Activated CD8-positive, alpha-beta T cell treated with anti-CD3 and anti-CD28 coated beads, Interleukin-2, amount 10 ng/mL, durations not matched to agents 7 days and 5 days (primary cell): ENCODE measurements at regions not wholly inside any gene's neighbourhood (a gene's known extent, or its start where the extent isn't known, plus 50 kb on each side); places are given as distances from the start of the nearest gene placed in this dataset.

Source experiments
- ATAC-seq: fragments of 150-1000 bp; cut with Tn5 transposase; one replicate; pipeline ENCODE4 v1.10.0; 2021; ENCODE audit warnings: moderate library complexity
- CTCF ChIA-PET: fragments of 350-600 bp; sonication (Branson Sonifier 250); formaldehyde crosslinking; loops from one replicate; lab custom pipeline; 2021; ENCODE audit warnings: antibody characterized with exemption; lab: Charles Lee
- POLR2A ChIA-PET: fragments of 350-600 bp; sonication (Branson Sonifier 250); formaldehyde crosslinking; loops from one replicate; lab custom pipeline; 2021; ENCODE audit warnings: antibody characterized with exemption; lab: Charles Lee
- DNase-seq: peaks from one replicate; pipeline ENCODE4 v3.0.0-alpha.2; 2020
- H3K27ac Mint-ChIP-seq: one replicate; pipeline ENCODE4 v1.8.0; 2021; ENCODE audit warnings: mild to moderate bottlenecking, mixed read lengths
- H3K27me3 Mint-ChIP-seq: one replicate; pipeline ENCODE4 v1.8.0; 2021; ENCODE audit warnings: low read depth, mixed read lengths
- H3K36me3 Mint-ChIP-seq: one replicate; pipeline ENCODE4 v1.8.0; 2021; ENCODE audit warnings: low read depth, mixed read lengths
- H3K4me1 Mint-ChIP-seq: one replicate; pipeline ENCODE4 v1.8.0; 2021; ENCODE audit warnings: low read depth, mixed read lengths
- H3K4me3 Mint-ChIP-seq: one replicate; pipeline ENCODE4 v1.8.0; 2021; ENCODE audit warnings: mild to moderate bottlenecking, mixed read lengths
- H3K9me3 Mint-ChIP-seq: one replicate; pipeline ENCODE4 v1.8.0; 2022; ENCODE audit warnings: mixed read lengths; ENCODE audit not compliant: insufficient read depth

DNA sequence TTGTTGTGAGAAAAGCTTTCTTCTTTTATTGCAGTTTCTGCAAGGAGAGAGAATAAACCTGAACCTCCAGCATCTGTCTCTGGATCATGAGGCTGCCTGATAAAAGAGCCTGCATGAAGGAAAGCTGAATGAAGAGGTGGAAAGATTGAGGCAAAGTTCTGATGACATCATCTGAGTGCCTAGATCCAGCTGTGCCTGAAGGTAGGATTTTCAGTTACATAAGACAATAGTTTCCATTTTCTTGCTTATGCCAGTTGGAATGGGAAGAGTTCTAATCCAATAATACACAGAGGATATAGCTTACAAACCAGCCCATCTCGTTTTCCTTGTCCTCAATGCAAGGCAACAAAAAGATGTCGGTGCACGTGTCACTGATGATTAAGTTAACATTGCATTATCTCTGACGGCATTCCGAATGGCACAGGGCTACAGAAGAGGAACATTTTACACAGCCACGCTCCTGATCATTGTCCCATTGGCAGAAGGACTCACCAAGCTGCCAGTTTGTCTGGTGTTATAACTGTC, 105.5 kb upstream of the ERCC6L2 start:
- Mint-ChIP-seq H3K4me3 (no peak overlapping the region), H3K27me3 (peaks cover 47% of the 10 kb centered on the region), H3K36me3 (no peaks in the 10 kb centered on the region), H3K27ac (no peak overlapping the region), H3K4me1 (peaks cover 20% of the 10 kb centered on the region), H3K9me3 (no peaks in the 10 kb centered on the region)
- DNase-seq, result no peak
- CTCF ChIA-PET, result no interaction called here
- POLR2A ChIA-PET, result no interaction called here
- ATAC-seq, result no peak

DNA sequence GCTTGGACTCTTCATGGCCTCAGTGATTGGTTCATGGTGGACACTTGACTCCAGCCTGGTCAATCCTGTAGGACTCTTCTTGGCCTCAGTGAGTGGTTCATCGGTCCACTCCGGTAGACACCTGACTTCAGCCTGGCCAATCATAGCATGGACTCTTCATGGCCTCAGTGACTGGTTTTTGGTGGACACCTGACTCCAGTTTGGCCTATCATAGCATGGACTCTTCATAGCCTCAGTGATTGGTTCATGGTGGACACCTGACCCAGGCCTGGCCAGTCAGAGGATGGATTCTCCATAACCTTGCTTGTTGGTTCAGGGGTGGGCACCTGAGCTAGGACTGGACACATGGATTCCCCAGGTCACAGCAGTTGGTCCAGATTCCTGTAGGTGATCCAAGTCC, 106.0 kb upstream of the ERCC6L2 start:
- H3K9me3 Mint-ChIP-seq, result no peaks in the 10 kb centered on the region
- H3K4me1 Mint-ChIP-seq, result peaks cover 20% of the 10 kb centered on the region
- H3K27me3 Mint-ChIP-seq, result peaks cover 44% of the 10 kb centered on the region
- H3K36me3 Mint-ChIP-seq, result no peaks in the 10 kb centered on the region
- no peak overlapping the region for H3K4me3 Mint-ChIP-seq
- no peak overlapping the region for H3K27ac Mint-ChIP-seq
- CTCF ChIA-PET, result no interaction called here
- ATAC-seq (no peak), DNase-seq (no peak)
- POLR2A ChIA-PET, result no interaction called here

DNA sequence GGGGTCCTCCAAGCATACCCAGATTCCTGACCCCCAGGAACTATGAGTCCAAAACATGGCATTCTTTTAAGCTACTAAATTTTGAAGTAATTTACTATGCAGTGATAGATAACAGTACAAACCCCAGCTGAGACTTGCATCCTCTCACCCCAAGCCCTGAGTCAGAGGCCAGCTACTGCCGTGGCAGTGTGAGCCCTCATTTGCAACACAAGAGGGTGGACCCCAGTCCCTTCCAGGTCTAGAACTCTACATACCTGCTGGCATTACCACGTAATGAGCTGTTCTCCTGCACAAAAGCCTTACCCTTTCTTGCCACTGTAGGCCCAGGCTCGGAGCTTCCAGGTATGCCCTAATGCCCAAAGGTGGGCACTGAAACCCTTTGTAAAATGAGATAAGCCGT, 108.6 kb upstream of the ERCC6L2 start:
- Mint-ChIP-seq H3K27ac (no peak overlapping the region), H3K4me3 (no peak overlapping the region), H3K27me3 (peaks cover 35% of the 10 kb centered on the region), H3K4me1 (peaks cover 15% of the 10 kb centered on the region), H3K36me3 (no peaks in the 10 kb centered on the region), H3K9me3 (no peaks in the 10 kb centered on the region)
- ATAC-seq (no peak), DNase-seq (no peak)
- POLR2A ChIA-PET, result no interaction called here
- CTCF ChIA-PET, result no interaction called here

DNA sequence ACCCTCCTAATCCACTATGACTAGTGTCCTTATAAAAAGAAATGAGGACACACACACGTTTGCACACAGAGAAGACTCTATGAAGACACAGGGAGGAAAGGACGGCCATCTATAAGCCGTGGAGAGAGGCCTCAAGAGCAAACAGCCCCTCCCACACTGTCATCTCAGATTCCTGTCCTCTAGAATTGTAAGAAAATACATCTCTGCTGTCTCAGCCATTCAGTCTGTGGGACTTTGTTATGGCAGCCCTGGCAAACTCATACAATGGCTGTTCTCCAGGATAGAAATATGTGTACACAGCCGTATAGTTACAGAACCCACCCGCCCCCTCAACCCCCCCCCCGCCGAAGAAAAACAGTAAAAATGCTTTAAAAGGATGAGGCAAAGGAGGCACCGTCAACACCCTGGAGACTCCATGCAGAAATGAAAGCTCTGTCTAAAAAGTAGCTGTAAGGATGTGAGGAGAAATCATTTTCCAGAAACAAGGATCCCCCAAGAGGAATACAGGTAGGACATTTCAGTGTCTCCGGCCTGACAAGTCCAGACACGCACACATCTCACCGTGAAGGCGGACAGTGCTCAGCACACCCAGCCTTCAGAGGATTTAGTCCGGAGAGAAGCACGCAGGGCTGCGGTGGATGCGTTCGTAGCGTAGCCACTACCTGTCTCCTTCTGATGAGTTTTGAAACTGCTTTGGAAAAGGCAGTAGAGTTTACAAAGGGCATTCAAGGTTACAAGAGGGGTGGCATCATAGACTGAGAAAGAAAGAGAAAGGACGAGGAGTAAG, 110.8 kb upstream of the ERCC6L2 start:
- no peaks in the 10 kb centered on the region for H3K9me3 Mint-ChIP-seq
- ChIA-PET POLR2A (no interaction called here), CTCF (no interaction called here)
- no peak overlapping the region for H3K4me3 Mint-ChIP-seq
- DNase-seq, result no peak
- ATAC-seq, result no peak
- peaks cover 30% of the 10 kb centered on the region for H3K27me3 Mint-ChIP-seq
- H3K27ac Mint-ChIP-seq, result no peak overlapping the region
- H3K36me3 Mint-ChIP-seq, result no peaks in the 10 kb centered on the region
- H3K4me1 Mint-ChIP-seq, result peaks cover 12% of the 10 kb centered on the region

DNA sequence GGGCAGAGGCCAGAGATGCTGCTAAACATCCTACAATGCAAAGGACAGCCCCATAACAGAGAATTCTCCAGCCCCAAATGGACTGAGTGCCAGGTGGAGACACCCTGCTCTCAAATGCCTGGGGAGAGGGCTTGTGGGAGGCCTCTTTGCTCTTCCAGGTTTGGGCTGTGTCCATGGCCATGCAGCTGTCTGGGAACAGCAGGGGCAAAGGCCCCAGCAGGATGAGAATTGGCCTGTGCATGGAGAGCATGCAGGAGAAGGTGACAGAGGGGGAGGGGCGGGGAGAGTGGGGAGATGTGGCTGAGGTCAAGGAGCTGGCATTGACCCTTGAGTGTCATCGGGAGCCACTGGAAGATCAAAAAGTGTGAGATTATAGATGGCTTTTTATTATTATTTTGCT, 111.5 kb upstream of the ERCC6L2 start:
- H3K9me3 Mint-ChIP-seq, result no peaks in the 10 kb centered on the region
- CTCF ChIA-PET, result no interaction called here

DNA sequence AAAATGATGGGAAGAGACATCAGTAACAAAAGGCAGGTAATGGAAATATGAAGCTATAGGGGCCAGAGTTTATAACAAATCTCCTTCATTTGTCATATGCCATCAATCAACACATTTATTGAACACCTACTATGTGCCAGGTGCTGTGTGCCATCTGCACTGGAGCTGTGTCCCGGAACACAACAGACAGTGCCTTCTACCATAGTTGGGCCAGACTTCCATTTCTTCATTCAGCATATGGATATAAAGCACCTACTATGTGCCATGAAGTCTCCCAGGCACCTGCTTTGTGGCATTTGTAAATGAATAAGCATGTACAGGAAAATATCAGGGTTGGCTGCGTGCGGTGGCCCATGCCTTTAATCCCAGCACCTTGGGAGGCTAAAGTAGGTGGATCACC, 112.5 kb upstream of the ERCC6L2 start:
- Mint-ChIP-seq H3K9me3 (no peaks in the 10 kb centered on the region), H3K36me3 (no peaks in the 10 kb centered on the region), H3K27me3 (peaks cover 33% of the 10 kb centered on the region), H3K4me1 (peaks cover 12% of the 10 kb centered on the region), H3K27ac (no peak overlapping the region), H3K4me3 (no peak overlapping the region)
- ChIA-PET POLR2A (interaction anchor here (0.8 kb wide), 1 partner anchor 112 kb away, joined by 3 read pairs; the partner anchor contains the start of gene ERCC6L2), CTCF (no interaction called here)
- no peak for DNase-seq
- no peak for ATAC-seq

More for the DNA sequence above, 111.5 kb upstream of the ERCC6L2 start:
- Mint-ChIP-seq H3K4me3 (no peak overlapping the region), H3K4me1 (peaks cover 12% of the 10 kb centered on the region), H3K36me3 (no peaks in the 10 kb centered on the region), H3K27ac (no peak overlapping the region), H3K27me3 (peaks cover 33% of the 10 kb centered on the region)
- DNase-seq (no peak), ATAC-seq (no peak)
- POLR2A ChIA-PET, result no interaction called here

DNA sequence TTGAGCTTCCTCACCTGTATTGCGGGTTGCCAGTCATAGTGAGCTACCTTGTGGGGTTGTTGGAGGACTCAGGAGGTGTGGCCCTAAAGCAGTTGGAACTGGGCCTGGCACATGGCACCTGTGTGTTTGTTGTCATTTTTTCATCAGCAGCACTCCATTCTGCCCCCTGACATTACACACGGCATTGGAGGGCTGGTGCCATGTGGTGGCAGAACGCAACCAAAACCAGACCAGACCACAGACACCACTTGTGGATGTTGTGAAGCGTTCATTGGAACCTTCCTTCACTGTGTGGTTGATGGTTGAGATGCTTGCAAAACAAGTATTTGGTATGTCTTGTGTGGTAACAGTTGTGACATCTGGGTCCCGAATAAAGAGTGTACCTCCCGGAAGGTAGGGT, 113.2 kb upstream of the ERCC6L2 start:
- H3K27me3 Mint-ChIP-seq, result peaks cover 31% of the 10 kb centered on the region
- peaks cover 12% of the 10 kb centered on the region for H3K4me1 Mint-ChIP-seq
- H3K4me3 Mint-ChIP-seq, result no peak overlapping the region
- no peaks in the 10 kb centered on the region for H3K9me3 Mint-ChIP-seq
- CTCF ChIA-PET, result no interaction called here
- DNase-seq (peak; percentile 53), ATAC-seq (peak; percentile 60)
- H3K27ac Mint-ChIP-seq, result no peak overlapping the region
- H3K36me3 Mint-ChIP-seq, result no peaks in the 10 kb centered on the region
- POLR2A ChIA-PET, result no interaction called here

DNA sequence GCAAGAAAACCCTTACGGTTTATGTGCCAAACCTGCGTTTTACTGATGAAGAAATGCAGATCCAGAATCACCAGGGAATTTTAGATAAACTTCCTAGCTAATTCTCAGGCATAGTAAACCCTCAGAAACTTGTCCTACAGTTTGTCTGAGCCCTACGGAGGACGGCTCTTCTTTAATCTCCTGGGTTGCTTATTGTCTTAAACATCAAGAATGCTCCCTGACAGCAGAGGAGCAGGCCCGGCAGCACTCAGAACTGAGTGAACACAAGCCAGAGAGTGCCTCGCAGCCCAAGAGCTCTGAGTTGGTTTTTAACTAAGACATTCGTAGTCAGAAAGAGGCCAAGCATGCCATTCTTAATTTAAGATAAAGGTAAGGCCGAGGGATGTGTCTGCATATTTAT, 114.7 kb upstream of the ERCC6L2 start:
- H3K4me3 Mint-ChIP-seq, result no peak overlapping the region

DNA sequence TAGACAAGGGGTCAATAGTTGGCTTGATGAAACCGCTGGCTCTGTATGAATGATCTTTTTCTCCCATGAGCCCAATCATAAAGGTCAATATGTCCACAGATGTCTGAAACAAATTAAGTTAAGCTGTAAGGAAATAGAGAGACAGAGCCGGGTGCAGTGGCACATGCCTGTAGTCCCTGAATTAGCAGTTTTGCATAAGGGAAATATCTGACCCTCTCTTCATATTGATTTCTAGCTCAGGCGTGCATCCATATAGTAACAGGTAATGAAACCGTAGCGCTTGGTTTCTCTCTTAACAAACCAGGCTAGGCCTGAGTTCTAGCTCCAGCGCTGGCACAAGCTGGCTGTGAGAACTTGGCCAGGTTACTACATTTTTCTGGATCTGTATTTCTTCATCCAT, 118.1 kb upstream of the ERCC6L2 start:
- Mint-ChIP-seq H3K4me3 (no peak overlapping the region), H3K27ac (no peak overlapping the region), H3K9me3 (no peaks in the 10 kb centered on the region), H3K4me1 (peaks cover 8% of the 10 kb centered on the region), H3K27me3 (peaks cover 49% of the 10 kb centered on the region), H3K36me3 (no peaks in the 10 kb centered on the region)
- ATAC-seq (no peak), DNase-seq (no peak)
- CTCF ChIA-PET, result no interaction called here
- POLR2A ChIA-PET, result no interaction called here

More for the DNA sequence above, 114.7 kb upstream of the ERCC6L2 start:
- Mint-ChIP-seq H3K9me3 (no peaks in the 10 kb centered on the region), H3K27me3 (peaks cover 32% of the 10 kb centered on the region), H3K36me3 (no peaks in the 10 kb centered on the region), H3K27ac (no peak overlapping the region), H3K4me1 (peaks cover 12% of the 10 kb centered on the region)
- POLR2A ChIA-PET, result no interaction called here
- CTCF ChIA-PET, result interaction anchor here (0.9 kb wide), 1 partner anchor 15 kb away, joined by 3 read pairs; no protein-coding TSS in a partner anchor
- DNase-seq (no peak), ATAC-seq (no peak)

DNA sequence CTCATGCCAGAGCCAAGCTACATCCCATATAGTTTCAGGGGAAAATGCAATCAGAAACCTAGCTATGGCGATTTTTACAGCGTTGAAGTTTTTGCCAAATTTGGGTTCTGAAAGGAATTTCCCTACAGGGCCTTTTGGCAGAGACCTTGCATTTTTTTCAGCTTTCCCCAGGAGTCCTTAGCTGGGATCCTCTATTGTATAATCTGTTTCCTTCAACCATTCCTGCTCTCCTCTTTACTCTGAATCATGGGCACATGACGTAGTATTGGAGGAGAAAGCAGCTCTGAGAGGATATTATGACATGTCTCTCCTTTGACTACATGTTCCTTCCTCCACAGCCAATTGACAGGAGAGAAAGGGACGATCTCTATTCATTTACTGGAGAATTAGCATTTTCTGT, 118.5 kb upstream of the ERCC6L2 start:
- Mint-ChIP-seq H3K9me3 (no peaks in the 10 kb centered on the region), H3K4me3 (no peak overlapping the region), H3K4me1 (peaks cover 4% of the 10 kb centered on the region), H3K27me3 (peaks cover 49% of the 10 kb centered on the region), H3K36me3 (no peaks in the 10 kb centered on the region), H3K27ac (no peak overlapping the region)
- CTCF ChIA-PET, result no interaction called here
- ATAC-seq (no peak), DNase-seq (no peak)
- POLR2A ChIA-PET, result no interaction called here

DNA sequence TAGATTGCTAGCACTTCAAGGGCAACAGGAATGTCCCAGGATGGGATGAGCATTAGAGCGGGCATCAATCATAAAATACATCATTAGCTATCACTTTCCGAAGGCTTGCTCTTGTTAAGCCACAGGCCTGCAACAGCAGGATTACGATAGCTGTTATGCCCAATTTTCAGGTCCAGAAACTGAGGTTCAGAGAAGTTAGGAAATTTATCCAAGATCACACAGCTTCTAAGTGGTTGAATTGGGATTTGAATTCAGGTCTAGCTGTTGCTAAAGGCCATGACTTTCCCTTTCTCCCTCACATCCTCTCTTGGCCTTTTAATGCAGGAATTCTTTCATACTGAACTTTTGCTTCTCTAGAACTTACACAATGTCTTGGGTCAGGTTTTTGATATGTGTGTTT, 119.4 kb upstream of the ERCC6L2 start:
- Mint-ChIP-seq H3K4me3 (no peak overlapping the region), H3K27me3 (peaks cover 46% of the 10 kb centered on the region), H3K27ac (no peak overlapping the region), H3K4me1 (peaks cover 1% of the 10 kb centered on the region), H3K9me3 (no peaks in the 10 kb centered on the region), H3K36me3 (no peaks in the 10 kb centered on the region)
- no peak for ATAC-seq
- DNase-seq, result no peak
- ChIA-PET CTCF (no interaction called here), POLR2A (interaction anchor here (0.8 kb wide), 2 partner anchors 96 to 278 kb away, joined by 3 read pairs; no protein-coding TSS in a partner anchor)

DNA sequence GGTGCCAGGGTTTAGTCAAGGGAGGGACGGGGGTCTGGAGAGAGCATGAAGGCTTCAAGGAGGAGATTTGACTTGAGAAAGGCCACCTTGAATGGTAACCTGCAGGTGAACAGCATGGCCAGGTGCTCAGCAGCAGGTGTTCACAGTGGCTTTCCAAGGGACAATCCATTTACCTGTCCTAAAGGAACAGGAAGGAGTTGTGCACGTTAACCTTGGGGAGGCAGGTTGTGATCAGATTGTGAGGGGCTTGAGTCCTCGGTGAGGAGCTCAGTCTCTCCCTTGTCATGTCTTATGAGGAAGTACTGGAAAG, 120.1 kb upstream of the ERCC6L2 start:
- Mint-ChIP-seq H3K36me3 (no peaks in the 10 kb centered on the region), H3K4me1 (peaks cover 8% of the 10 kb centered on the region), H3K27me3 (peaks cover 44% of the 10 kb centered on the region), H3K4me3 (no peak overlapping the region), H3K27ac (no peak overlapping the region), H3K9me3 (no peaks in the 10 kb centered on the region)
- ChIA-PET CTCF (no interaction called here), POLR2A (interaction anchor here (0.8 kb wide), 1 partner anchor 279 kb away, joined by 3 read pairs; no protein-coding TSS in a partner anchor)
- DNase-seq (no peak), ATAC-seq (no peak)
